HCT116 (cell line): ENCODE measurements at regions not wholly inside any gene's neighbourhood (a gene's known extent, or its start where the extent isn't known, plus 50 kb on each side); places are given as distances from the start of the nearest gene placed in this dataset.

Experiments
- ATAC-seq: fragments of 200-7000 bp; cut with Tn5 transposase; 2 replicates; pipeline ENCODE4 v1.9.1; 2020; ENCODE audit warnings: mild to moderate bottlenecking, moderate library complexity
- BruUV-seq: library from RNA; stranded (reverse); fragments of 400-500 nt; replicated peaks from 2 replicates; lab custom pipeline; 2021; lab: Mats Ljungman, UMichigan
- CTCF ChIA-PET: fragments of 300-600 bp; sonication (Branson Sonifier 250); formaldehyde crosslinking; loops from one replicate; lab custom pipeline; 2021; ENCODE audit warnings: antibody characterized with exemption; lab: Charles Lee
- POLR2A ChIA-PET: fragments of 300-600, 350-600 bp; sonication (Branson Sonifier 250); formaldehyde crosslinking; loops from one replicate; lab custom pipeline; 2021; ENCODE audit warnings: antibody characterized with exemption; lab: Charles Lee
- RAD21 ChIA-PET, 2 experiments: fragments of 300-600 bp; sonication (Branson Sonifier 250); formaldehyde crosslinking; loops; one replicate each; lab custom pipeline; 2023; ENCODE audit warnings: low total read pairs in 2 of 2; ENCODE audit not compliant: uncharacterized antibody in 2 of 2, unreplicated experiment in 2 of 2, low non-redundant PET in 1 of 2; lab: Charles Lee
- DNase-seq: peaks from one replicate; pipeline ENCODE4 v3.0.0-alpha.2; 2010; ENCODE audit warnings: low read depth, low spot score
- H2AFZ ChIP-seq: fragments of 200-600 bp; shearing (Covaris generic), sonication (generic); 2 replicates; pipeline ENCODE4 v1.6.1; 2017; ENCODE audit warnings: low read depth, mixed run types, mixed read lengths, antibody characterized with exemption, low read length; ENCODE audit not compliant: poor library complexity, severe bottlenecking
- H3K27ac ChIP-seq: 2 replicates; pipeline ENCODE4 v1.5.1; 2012; ENCODE audit warnings: low read depth, low read length
- H3K27me3 ChIP-seq: fragments of 200-600 bp; sonication (generic); 2 replicates; pipeline ENCODE4 v1.6.1; 2016; ENCODE audit warnings: mixed run types, low read length, mixed read lengths; ENCODE audit not compliant: insufficient read depth
- H3K36me3 ChIP-seq, 2 experiments: fragments of 200-500 bp in 1 of 2; fragments of 200-600 bp in 1 of 2; sonication (Bioruptor generic) in 1 of 2; sonication (generic) in 1 of 2; 2 replicates each; pipeline versions ENCODE4 v1.5.1 to v1.6.1; 2014 to 2016; ENCODE audit warnings: low read length in 2 of 2, inconsistent platforms in 1 of 2, mixed read lengths in 1 of 2, mixed run types in 1 of 2; ENCODE audit not compliant: insufficient read depth in 2 of 2, control insufficient read depth in 1 of 2
- H3K4me1 ChIP-seq, 2 experiments: fragments of 200-600 bp in 1 of 2; sonication (generic) in 1 of 2; 2 replicates each; pipeline versions ENCODE4 v1.5.1 to v1.6.1; 2012 to 2017; ENCODE audit warnings: low read length in 2 of 2, inconsistent platforms in 1 of 2, mild to moderate bottlenecking in 1 of 2, mixed read lengths in 1 of 2, mixed run types in 1 of 2, moderate library complexity in 1 of 2; ENCODE audit not compliant: insufficient read depth in 2 of 2, control insufficient read depth in 1 of 2
- H3K4me2 ChIP-seq: fragments of 200-600 bp; sonication (generic); 2 replicates; pipeline ENCODE4 v1.6.1; 2017; ENCODE audit warnings: mixed run types, low read length, mixed read lengths
- H3K4me3 ChIP-seq, 2 experiments: fragments of 200-600 bp in 1 of 2; sonication (generic) in 1 of 2; replicated peaks in 1 of 2; 2 replicates each; pipeline ENCODE4 v1.5.1; 2011 to 2016; ENCODE audit warnings: low read length in 2 of 2, control low read depth in 1 of 2, low read depth in 1 of 2, mild to moderate bottlenecking in 1 of 2, mixed read lengths in 1 of 2, mixed run types in 1 of 2
- H3K79me2 ChIP-seq: fragments of 200-600 bp; sonication (generic); 2 replicates; pipeline ENCODE4 v1.6.1; 2017; ENCODE audit warnings: mild to moderate bottlenecking, mixed run types, low read length, moderate library complexity, mixed read lengths; ENCODE audit not compliant: insufficient read depth
- H3K9ac ChIP-seq: fragments of 200-600 bp; sonication (generic); 2 replicates; pipeline ENCODE4 v1.6.1; 2016; ENCODE audit warnings: low read length, mixed read lengths
- H3K9me2 ChIP-seq: fragments of 200-600 bp; sonication (generic), shearing (Covaris generic); 2 replicates; pipeline ENCODE4 v1.6.1; 2017; ENCODE audit warnings: mixed run types, mild to moderate bottlenecking, moderate library complexity; ENCODE audit not compliant: insufficient read depth
- H3K9me3 ChIP-seq, 2 experiments: fragments of 200-500 bp in 1 of 2; fragments of 200-600 bp in 1 of 2; sonication (Bioruptor generic) in 1 of 2; sonication (generic) in 1 of 2; 2 replicates each; pipeline ENCODE4 v1.6.1; 2014 to 2017; ENCODE audit warnings: low read length in 2 of 2, mixed read lengths in 2 of 2, inconsistent platforms in 1 of 2, low read depth in 1 of 2, mild to moderate bottlenecking in 1 of 2, mixed run types in 1 of 2, moderate library complexity in 1 of 2; ENCODE audit not compliant: control insufficient read depth in 1 of 2, insufficient read depth in 1 of 2
- H4K20me1 ChIP-seq: fragments of 200-600 bp; sonication (generic), shearing (Covaris generic); 2 replicates; pipeline ENCODE4 v1.6.1; 2017; ENCODE audit warnings: mixed run types, mild to moderate bottlenecking, moderate library complexity; ENCODE audit not compliant: insufficient read depth
- CTCF ChIP-seq, 3 experiments: fragments of 200-600 bp in 1 of 3; sonication (generic) in 1 of 3; IDR thresholded peaks in 2 of 3; conservative IDR thresholded peaks in 1 of 3; 2 replicates each; pipeline ENCODE4 v1.5.1; 2012 to 2017; ENCODE audit warnings: low read depth in 2 of 3, low read length in 2 of 3, antibody characterized with exemption in 1 of 3, borderline replicate concordance in 1 of 3, control low read depth in 1 of 3, mild to moderate bottlenecking in 1 of 3, mixed read lengths in 1 of 3, mixed run types in 1 of 3, moderate library complexity in 1 of 3; ENCODE audit not compliant: insufficient read depth in 1 of 3
- EGR1 ChIP-seq: IDR thresholded peaks from 2 replicates; pipeline ENCODE4 v1.6.1; 2012; ENCODE audit warnings: low read depth
- ELF1 ChIP-seq: IDR thresholded peaks from 2 replicates; pipeline ENCODE4 v1.6.1; 2012; ENCODE audit warnings: low read depth, borderline replicate concordance
- EZH2 ChIP-seq: fragments of 200-600 bp; sonication (generic); IDR thresholded peaks from 2 replicates; pipeline ENCODE4 v1.6.1; 2017; ENCODE audit warnings: antibody characterized with exemption, mixed run types
- EZH2phosphoT487 ChIP-seq: fragments of 200-600 bp; IDR thresholded peaks from 2 replicates; pipeline ENCODE4 v1.6.1; 2018; ENCODE audit warnings: antibody characterized with exemption, borderline replicate concordance
- FOSL1 ChIP-seq: IDR thresholded peaks from 2 replicates; pipeline ENCODE4 v1.6.1; 2012; ENCODE audit warnings: low read depth
- REST ChIP-seq: IDR thresholded peaks from 2 replicates; pipeline ENCODE4 v1.6.1; 2012; ENCODE audit warnings: low read depth
- SP1 ChIP-seq: IDR thresholded peaks from 2 replicates; pipeline ENCODE4 v1.6.1; 2012; ENCODE audit warnings: low read depth
- ZBTB33 ChIP-seq: IDR thresholded peaks from 2 replicates; pipeline ENCODE4 v1.6.1; 2011; ENCODE audit warnings: mild to moderate bottlenecking, low read length, moderate library complexity; ENCODE audit not compliant: insufficient replicate concordance; ENCODE audit errors: extremely low read depth
- ZFX ChIP-seq: fragments of 450-650 bp; IDR thresholded peaks from 2 replicates; pipeline ENCODE4 v1.6.1; 2017
- intact Hi-C: fragments of 100-400 bp; cut with micrococcal nuclease; formaldehyde crosslinking; loops from 2 replicates; pipeline ENCODE4 v1.10.0; 2022

GRCh38 chr4:157674699-157675098 is 454.2 kb downstream of the GRIA2 start:
- TF ChIP-seq ELF1 = no peak
- TF ChIP-seq FOSL1 = no peak
- Histone ChIP-seq H3K4me2 (no peak overlapping the region), H3K9ac (no peak overlapping the region), H3K9me3 (no peaks in the 10 kb centered on the region), H3K36me3 (no peaks in the 10 kb centered on the region), H3K9me2 (no peaks in the 10 kb centered on the region), H3K27me3 (no peaks in the 10 kb centered on the region), H3K27ac (no peak overlapping the region), H4K20me1 (no peaks in the 10 kb centered on the region), H3K4me1 (no peaks in the 10 kb centered on the region), H3K79me2 (no peaks in the 10 kb centered on the region), H2AFZ (no peak overlapping the region), H3K4me3 (no peak overlapping the region)
- ATAC-seq (no peak), DNase-seq (no peak)
- ChIA-PET POLR2A (no interaction called here), RAD21 (no interaction called here), CTCF (no interaction called here)
- intact Hi-C loops = no loop called here
- no TSS peak for BruUV-seq

- ChIA-PET POLR2A (no interaction called here), RAD21 (no interaction called here), CTCF (no interaction called here)
- Histone ChIP-seq H3K36me3 (no peaks in the 10 kb centered on the region), H4K20me1 (no peaks in the 10 kb centered on the region), H3K4me2 (no peak overlapping the region), H3K27me3 (no peaks in the 10 kb centered on the region), H3K9ac (no peak overlapping the region), H3K9me2 (no peaks in the 10 kb centered on the region), H3K79me2 (no peaks in the 10 kb centered on the region), H3K27ac (no peak overlapping the region), H2AFZ (no peak overlapping the region), H3K4me3 (no peak overlapping the region)
- intact Hi-C loops = no loop called here
- ATAC-seq (no peak), DNase-seq (no peak)
- no TSS peak for BruUV-seq
- TF ChIP-seq EGR1 = no peak
- no peak for TF ChIP-seq FOSL1
- no peak for TF ChIP-seq EZH2phosphoT487
- TF ChIP-seq SP1 = no peak
- no peak for TF ChIP-seq CTCF (IDR thresholded peaks at IDR 0.05 in 2 of 3, conservative IDR thresholded peaks at IDR 0.05 in 1 of 3; ENCODE audit: borderline replicate concordance in 1 of 3, insufficient read depth in 1 of 3, low read depth in 2 of 3, low read length in 2 of 3)
- no peak for TF ChIP-seq EZH2
- TF ChIP-seq REST = no peak
- no peak for TF ChIP-seq ZFX
- TF ChIP-seq ZBTB33 = no peak
- TF ChIP-seq, all 23 proteins: peak for 0
- Histone ChIP-seq H3K9me3 (no peaks in the 10 kb centered on the region), H3K4me1 (peaks cover 0 to 11% of the 10 kb centered on the region in 2 experiments; a peak in 2 of 4 replicates)
These were observed 447.3 kb downstream of the GRIA2 start for GRCh38 chr4:157667836-157668235.
